ENCODE measurements at regions not wholly inside any gene's neighbourhood (a gene's known extent, or its start where the extent isn't known, plus 50 kb on each side); places are given as distances from the start of the nearest gene placed in this dataset.

DNA sequence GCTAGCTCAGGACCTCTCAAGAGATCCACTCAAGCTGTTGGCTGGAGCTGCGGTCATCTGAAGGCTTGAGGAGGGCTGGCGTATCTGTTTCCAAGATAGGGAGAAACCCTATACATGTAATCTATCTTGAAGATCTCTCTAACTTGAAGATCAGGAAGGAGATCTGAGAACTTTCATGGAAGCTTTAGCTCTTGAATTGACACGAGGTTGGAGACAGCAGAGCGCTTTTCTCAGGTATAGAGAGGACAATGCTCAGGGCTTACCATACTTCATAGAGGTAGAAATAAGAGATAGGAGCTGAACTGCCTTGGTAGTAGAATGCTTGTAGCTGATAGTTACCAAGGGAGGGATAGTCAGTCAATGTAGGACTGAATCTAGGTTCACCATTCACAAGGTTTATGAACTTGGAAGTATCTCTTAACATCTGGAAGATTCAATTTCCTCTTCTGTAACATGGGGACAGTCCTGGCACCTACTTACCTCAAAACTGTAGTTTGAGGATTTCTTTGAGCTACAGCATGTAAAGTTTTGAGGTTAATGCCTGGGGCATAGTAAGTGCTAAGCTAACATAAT, 267.0 kb upstream of the MAF start:
- TF ChIP-seq, protein P1, sequence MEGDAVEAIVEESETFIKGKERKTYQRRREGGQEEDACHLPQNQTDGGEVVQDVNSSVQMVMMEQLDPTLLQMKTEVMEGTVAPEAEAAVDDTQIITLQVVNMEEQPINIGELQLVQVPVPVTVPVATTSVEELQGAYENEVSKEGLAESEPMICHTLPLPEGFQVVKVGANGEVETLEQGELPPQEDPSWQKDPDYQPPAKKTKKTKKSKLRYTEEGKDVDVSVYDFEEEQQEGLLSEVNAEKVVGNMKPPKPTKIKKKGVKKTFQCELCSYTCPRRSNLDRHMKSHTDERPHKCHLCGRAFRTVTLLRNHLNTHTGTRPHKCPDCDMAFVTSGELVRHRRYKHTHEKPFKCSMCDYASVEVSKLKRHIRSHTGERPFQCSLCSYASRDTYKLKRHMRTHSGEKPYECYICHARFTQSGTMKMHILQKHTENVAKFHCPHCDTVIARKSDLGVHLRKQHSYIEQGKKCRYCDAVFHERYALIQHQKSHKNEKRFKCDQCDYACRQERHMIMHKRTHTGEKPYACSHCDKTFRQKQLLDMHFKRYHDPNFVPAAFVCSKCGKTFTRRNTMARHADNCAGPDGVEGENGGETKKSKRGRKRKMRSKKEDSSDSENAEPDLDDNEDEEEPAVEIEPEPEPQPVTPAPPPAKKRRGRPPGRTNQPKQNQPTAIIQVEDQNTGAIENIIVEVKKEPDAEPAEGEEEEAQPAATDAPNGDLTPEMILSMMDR (conservative IDR thresholded peaks at IDR 0.05; ENCODE audit: low read depth, low read length) = no peak
- no peak for TF ChIP-seq EZH2 (IDR thresholded peaks at IDR 0.05; ENCODE audit: low read length, unreplicated experiment)
- no peak for TF ChIP-seq EZH2phosphoT487 (IDR thresholded peaks at IDR 0.05; ENCODE audit: borderline replicate concordance, low read length)

All from PC-3 (cell line).